ENCODE measurements at regions not wholly inside any gene's neighbourhood (a gene's known extent, or its start where the extent isn't known, plus 50 kb on each side); places are given as distances from the start of the nearest gene placed in this dataset.

DNA sequence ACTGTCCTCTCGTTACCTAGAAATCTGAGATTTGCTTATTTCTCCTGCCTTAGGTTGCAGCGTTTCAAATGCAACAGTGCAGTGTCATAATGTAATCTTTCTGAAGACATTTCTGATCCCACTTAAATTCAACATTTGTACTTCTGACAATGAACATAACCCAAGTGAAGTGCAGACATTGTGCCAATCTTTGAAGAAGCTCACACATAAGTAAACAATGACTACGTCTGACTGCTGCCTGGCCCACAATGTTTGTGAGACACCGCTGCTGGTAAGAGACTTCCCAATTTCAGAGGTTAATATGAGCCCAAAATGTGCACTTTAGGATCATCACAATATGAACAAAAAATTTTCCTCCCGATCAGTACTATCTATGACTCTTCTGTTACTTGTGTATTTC lies 84.6 kb upstream of the BCL2L14 start:
- CTCF ChIA-PET: interaction anchor here (0.8 kb wide), 1 partner anchor 431 kb away, joined by 3 read pairs; no protein-coding TSS in a partner anchor
- Histone ChIP-seq H2AFZ (replicated peaks; ENCODE audit: low read length, poor library complexity) (no peak overlapping the region), H2AK9ac (replicated peaks; ENCODE audit: low read depth, low read length, poor library complexity) (no peak overlapping the region), H4K91ac (ENCODE audit: insufficient read depth, low read depth, low read length) (no peak overlapping the region), H2BK20ac (ENCODE audit: low read depth, low read length) (no peak overlapping the region), H3K9ac (ENCODE audit: low read depth, low read length) (no peak overlapping the region), H2BK15ac (ENCODE audit: low read depth, low read length) (no peak overlapping the region), H3K4me3 (ENCODE audit: insufficient read depth, low read depth, low read length) (no peak overlapping the region), H3K27ac (ENCODE audit: insufficient read depth, low read length) (no peak overlapping the region), H3K36me3 (ENCODE audit: control insufficient read depth, insufficient read depth, low read length) (no peaks in the 10 kb centered on the region), H3K9me3 (ENCODE audit: control insufficient read depth, insufficient read depth, low read length) (no peaks in the 10 kb centered on the region), H4K8ac (ENCODE audit: low read depth in 2 of 2, low read length in 2 of 2) (no peak overlapping the region), H3K23ac (ENCODE audit: low read depth, low read length) (no peak overlapping the region), H2BK5ac (ENCODE audit: low read depth, low read length, poor library complexity, severe bottlenecking) (no peak overlapping the region), H4K5ac (ENCODE audit: low read depth, low read length) (no peak overlapping the region), H3K14ac (replicated peaks; ENCODE audit: low read depth, low read length) (no peak overlapping the region), H4K20me1 (ENCODE audit: insufficient read depth, low read length) (no peaks in the 10 kb centered on the region), H3K4me2 (ENCODE audit: low read depth, low read length) (no peak overlapping the region), H3K9me1 (ENCODE audit: insufficient read depth, low read length) (no peaks in the 10 kb centered on the region), H2BK120ac (ENCODE audit: low read depth, low read length) (no peak overlapping the region), H2AK5ac (ENCODE audit: low read depth, low read length) (no peak overlapping the region), H3K56ac (ENCODE audit: extremely low read depth, insufficient read depth, low read length) (no peak overlapping the region), H3K4ac (ENCODE audit: low read depth, low read length) (no peak overlapping the region), H3K4me1 (ENCODE audit: control insufficient read depth, insufficient read depth, low read length) (peaks cover 2% of the 10 kb centered on the region; the same call in 1 of the 2 replicates), H3K79me1 (ENCODE audit: low read depth in 1 of 2, low read length in 2 of 2) (no peaks in the 10 kb centered on the region), H3K27me3 (ENCODE audit: control insufficient read depth, insufficient read depth, low read length) (peaks cover 39% of the 10 kb centered on the region), H3K18ac (ENCODE audit: low read depth, low read length) (no peak overlapping the region)
- BruUV-seq (replicated peaks): no TSS peak
- intact Hi-C loops (cut with micrococcal nuclease) (no loop called here), in situ Hi-C loops (cut with MboI; ENCODE audit: low sequenced_read_pairs) (no loop called here), dilution Hi-C loops (cut with HindIII; ENCODE audit: low sequenced_read_pairs, unreplicated experiment) (no loop called here)
- no peak for DNase-seq
- TF ChIP-seq MAFK (IDR thresholded peaks at IDR 0.05; ENCODE audit: low read depth, low read length) (no peak), RCOR1 (IDR thresholded peaks at IDR 0.05; ENCODE audit: insufficient replicate concordance, low read length) (no peak), FOS (IDR thresholded peaks at IDR 0.05; ENCODE audit: low read depth, low read length) (no peak), CEBPB (IDR thresholded peaks at IDR 0.05; ENCODE audit: low read depth, low read length) (no peak), CHD1 (IDR thresholded peaks at IDR 0.05; ENCODE audit: low read depth, low read length) (no peak), MXI1 (IDR thresholded peaks at IDR 0.05; ENCODE audit: borderline replicate concordance, low read depth, low read length) (no peak), RAD21 (IDR thresholded peaks at IDR 0.05; ENCODE audit: low read length) (no peak)
- ATAC-seq (ENCODE audit: low read depth): no peak
- POLR2A ChIA-PET (ENCODE audit: unreplicated experiment): no interaction called here
- WGBS, 2 experiments (ENCODE audit: extremely low coverage in 2 of 2, insufficient read length in 1 of 2): 45% methylated on average over 2 of the region's 5 CpGs; no CpG with 5 or more reads in 1 of the 2 experiments

All from IMR-90 (cell line).